Activated CD4-positive, alpha-beta T cell treated with anti-CD3 and anti-CD28 coated beads, Interleukin-2, amount 10 ng/mL, durations not matched to agents 7 days and 5 days (primary cell): ENCODE measurements at regions not wholly inside any gene's neighbourhood (a gene's known extent, or its start where the extent isn't known, plus 50 kb on each side); places are given as distances from the start of the nearest gene placed in this dataset.
"Not testable (repeated sequence)": the region's sequence is repeated elsewhere in the genome, so short reads cannot be mapped to it uniquely, and the experiment has no call there.

Experiments used
- CTCF ChIA-PET: fragments of 350-600 bp; sonication (Branson Sonifier 250); formaldehyde crosslinking; loops from one replicate; lab custom pipeline; 2021; ENCODE audit warnings: antibody characterized with exemption; lab: Charles Lee
- POLR2A ChIA-PET: fragments of 350-600 bp; sonication (Branson Sonifier 250); formaldehyde crosslinking; loops from one replicate; lab custom pipeline; 2021; ENCODE audit warnings: antibody characterized with exemption; lab: Charles Lee
- DNase-seq: peaks from one replicate; pipeline ENCODE4 v3.0.0-alpha.2; 2020
- H3K27ac Mint-ChIP-seq: one replicate; pipeline ENCODE4 v1.8.0; 2021; ENCODE audit warnings: mild to moderate bottlenecking, moderate library complexity, mixed read lengths
- H3K27me3 Mint-ChIP-seq: one replicate; pipeline ENCODE4 v1.8.0; 2021; ENCODE audit warnings: mixed read lengths
- H3K36me3 Mint-ChIP-seq: one replicate; pipeline ENCODE4 v1.8.0; 2021; ENCODE audit warnings: low read depth, mixed read lengths
- H3K4me1 Mint-ChIP-seq: one replicate; pipeline ENCODE4 v1.8.0; 2021; ENCODE audit warnings: mixed read lengths
- H3K4me3 Mint-ChIP-seq: one replicate; pipeline ENCODE4 v1.8.0; 2021; ENCODE audit warnings: mild to moderate bottlenecking, moderate library complexity, mixed read lengths
- H3K9me3 Mint-ChIP-seq: one replicate; pipeline ENCODE4 v1.8.0; 2021; ENCODE audit warnings: mixed read lengths

- no peaks in the 10 kb centered on the region for H3K9me3 Mint-ChIP-seq
- DNase-seq, result no peak
- no peak overlapping the region for H3K27ac Mint-ChIP-seq
- POLR2A ChIA-PET, result no interaction called here
- no peaks in the 10 kb centered on the region for H3K4me1 Mint-ChIP-seq
- H3K4me3 Mint-ChIP-seq, result no peak overlapping the region
- H3K27me3 Mint-ChIP-seq, result no peaks in the 10 kb centered on the region
- no peaks in the 10 kb centered on the region for H3K36me3 Mint-ChIP-seq
- CTCF ChIA-PET, result interaction anchor here (1.1 kb wide), 1 partner anchor 10 kb away, joined by 3 read pairs; no protein-coding TSS in a partner anchor
These were observed 354.9 kb downstream of the CD109 start for GRCh38 chr6:74050921-74051320.

GRCh38 chr6:74048387-74048786, 352.4 kb downstream of the CD109 start:
- Mint-ChIP-seq H3K27me3 (no peaks in the 10 kb centered on the region), H3K4me3 (no peak overlapping the region), H3K27ac (no peak overlapping the region), H3K4me1 (no peaks in the 10 kb centered on the region), H3K36me3 (no peaks in the 10 kb centered on the region), H3K9me3 (no peaks in the 10 kb centered on the region)
- CTCF ChIA-PET, result no interaction called here
- no peak for DNase-seq
- POLR2A ChIA-PET, result no interaction called here

DNA sequence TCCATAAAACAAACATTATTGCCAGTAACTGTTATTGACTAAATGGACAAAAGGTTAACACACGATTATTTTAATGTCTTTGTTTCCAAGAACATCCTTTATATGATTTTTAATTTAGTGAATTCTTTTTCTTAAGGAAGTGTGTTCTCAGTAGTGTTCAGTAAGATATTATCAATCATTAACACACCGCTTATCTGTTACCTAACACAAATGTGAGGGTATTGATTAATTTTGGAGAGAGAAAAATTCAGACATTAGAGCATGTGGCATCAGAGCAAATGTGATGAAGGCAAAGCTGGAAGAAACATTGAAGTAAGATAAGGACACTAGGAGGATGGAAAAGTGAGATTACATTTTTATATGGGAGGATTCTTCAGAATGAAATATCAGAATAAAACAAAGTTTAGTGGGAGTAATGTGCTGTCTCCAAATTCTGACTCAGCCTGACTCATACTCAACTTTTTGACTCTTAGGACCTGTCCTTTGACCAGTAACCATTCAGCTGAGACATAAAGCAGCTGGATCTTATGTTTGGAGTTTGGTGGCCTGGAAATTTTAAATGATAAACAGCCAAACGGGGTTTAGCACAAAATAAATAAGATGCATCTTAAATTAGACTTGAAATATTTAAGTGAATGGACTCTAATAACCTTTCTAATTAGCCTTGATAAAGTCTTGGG, 348.6 kb downstream of the CD109 start:
- ChIA-PET POLR2A (no interaction called here), CTCF (no interaction called here)
- no peak overlapping the region for H3K27ac Mint-ChIP-seq
- H3K4me1 Mint-ChIP-seq, result no peaks in the 10 kb centered on the region
- no peaks in the 10 kb centered on the region for H3K27me3 Mint-ChIP-seq
- no peak for DNase-seq
- no peak overlapping the region for H3K4me3 Mint-ChIP-seq
- H3K9me3 Mint-ChIP-seq, result no peaks in the 10 kb centered on the region
- no peaks in the 10 kb centered on the region for H3K36me3 Mint-ChIP-seq

DNA sequence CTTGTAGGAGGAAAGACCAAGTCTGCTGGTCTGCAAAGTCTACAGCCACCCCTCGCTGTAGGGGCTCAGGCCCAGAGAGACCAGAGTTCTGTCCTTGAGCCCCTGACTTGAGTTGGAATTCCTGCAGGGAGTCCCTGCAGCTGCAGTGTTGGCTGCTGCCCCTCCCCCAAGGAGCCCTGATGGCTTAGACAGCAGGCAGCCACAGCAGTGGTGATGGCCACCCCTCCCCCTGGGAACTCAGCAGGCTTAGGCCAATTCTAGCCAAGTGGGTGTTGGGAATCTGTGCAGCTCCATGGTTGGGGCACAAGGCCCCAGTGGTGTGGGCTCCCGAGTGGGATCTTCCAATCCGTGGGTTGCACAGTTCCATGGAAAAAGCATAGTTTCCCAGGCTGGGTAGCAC, 345.4 kb downstream of the CD109 start:
- ChIA-PET CTCF (no interaction called here), POLR2A (no interaction called here)
- DNase-seq, result no peak
- Mint-ChIP-seq H3K4me3 (no peak overlapping the region), H3K36me3 (no peaks in the 10 kb centered on the region), H3K4me1 (no peaks in the 10 kb centered on the region), H3K27ac (no peak overlapping the region), H3K9me3 (peaks cover 5% of the 10 kb centered on the region), H3K27me3 (no peaks in the 10 kb centered on the region)

DNA sequence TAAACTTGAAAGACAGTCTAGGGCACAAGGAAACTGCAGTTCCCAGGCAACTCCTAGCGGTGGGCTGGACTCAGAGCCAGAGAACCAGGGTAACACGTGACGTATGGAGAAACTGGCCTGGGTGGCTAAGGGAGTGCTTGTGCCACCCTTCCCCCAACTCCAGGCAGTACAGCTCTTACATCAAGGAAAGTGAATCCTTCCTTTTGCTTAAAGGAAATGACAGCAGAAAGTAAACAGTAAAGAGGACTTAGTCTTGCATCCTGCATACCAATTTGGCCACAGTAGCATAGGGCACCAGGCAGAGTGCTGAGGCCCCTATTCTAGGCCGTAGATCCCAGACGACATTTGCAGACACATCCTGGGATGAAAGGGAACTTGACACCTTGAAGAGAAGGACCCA, 322.8 kb downstream of the CD109 start:
- DNase-seq, result no peak
- H3K4me1 Mint-ChIP-seq, result no peaks in the 10 kb centered on the region
- H3K27ac Mint-ChIP-seq, result no peak overlapping the region
- POLR2A ChIA-PET, result no interaction called here
- CTCF ChIA-PET, result no interaction called here
- peaks cover 4% of the 10 kb centered on the region for H3K9me3 Mint-ChIP-seq
- no peaks in the 10 kb centered on the region for H3K27me3 Mint-ChIP-seq
- H3K4me3 Mint-ChIP-seq, result no peak overlapping the region
- no peaks in the 10 kb centered on the region for H3K36me3 Mint-ChIP-seq

GRCh38 chr6:74015427-74015826, 319.4 kb downstream of the CD109 start:
- H3K4me3 Mint-ChIP-seq, result no peak overlapping the region
- no peak overlapping the region for H3K27ac Mint-ChIP-seq
- no peak for DNase-seq
- no peaks in the 10 kb centered on the region for H3K36me3 Mint-ChIP-seq
- POLR2A ChIA-PET, result no interaction called here
- CTCF ChIA-PET, result no interaction called here
- H3K9me3 Mint-ChIP-seq, result peaks cover under 1% of the 10 kb centered on the region
- H3K27me3 Mint-ChIP-seq, result no peaks in the 10 kb centered on the region
- H3K4me1 Mint-ChIP-seq, result no peaks in the 10 kb centered on the region

GRCh38 chr6:74000666-74001490, 304.9 kb downstream of the CD109 start:
- ChIA-PET CTCF (no interaction called here), POLR2A (no interaction called here)
- Mint-ChIP-seq H3K36me3 (no peaks in the 10 kb centered on the region), H3K27me3 (no peaks in the 10 kb centered on the region), H3K4me1 (no peaks in the 10 kb centered on the region), H3K9me3 (peaks cover 4% of the 10 kb centered on the region), H3K27ac (no peak overlapping the region), H3K4me3 (no peak overlapping the region)
- no peak for DNase-seq

DNA sequence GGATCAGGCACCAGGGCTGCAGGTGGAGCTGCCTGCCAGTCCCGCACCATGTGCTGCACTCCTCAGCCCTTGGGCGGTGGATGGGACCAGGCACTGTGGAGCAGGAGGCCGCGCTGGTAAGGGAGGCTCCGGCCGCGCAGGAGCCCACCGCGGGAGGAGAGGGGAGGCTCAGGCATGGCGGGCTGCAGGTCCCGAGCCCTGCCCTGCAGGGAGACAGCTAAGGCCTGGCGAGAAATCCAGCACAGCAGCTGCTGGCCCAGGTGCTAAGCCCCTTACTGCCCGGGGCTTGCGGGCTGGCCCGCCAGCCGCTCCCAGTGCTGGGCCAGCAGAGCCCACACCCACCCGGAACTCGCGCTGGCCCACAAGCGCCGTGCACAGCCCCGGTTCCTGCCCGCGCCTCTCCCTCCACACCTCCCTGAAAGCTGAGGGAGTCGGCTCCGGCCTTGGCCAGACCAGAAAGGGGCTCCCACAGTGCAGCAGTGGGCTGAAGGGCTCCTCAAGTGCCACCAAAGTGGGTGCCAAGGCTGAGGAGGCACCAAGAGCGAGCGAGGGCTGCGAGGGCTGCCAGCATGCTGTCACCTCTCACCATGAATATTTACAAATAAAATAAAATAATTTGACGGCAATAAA, 294.7 kb downstream of the CD109 start:
- H3K27ac Mint-ChIP-seq, H3K4me1 Mint-ChIP-seq, CTCF ChIA-PET, DNase-seq, H3K27me3 Mint-ChIP-seq, H3K4me3 Mint-ChIP-seq, POLR2A ChIA-PET, H3K9me3 Mint-ChIP-seq, H3K36me3 Mint-ChIP-seq: not testable (repeated sequence)

DNA sequence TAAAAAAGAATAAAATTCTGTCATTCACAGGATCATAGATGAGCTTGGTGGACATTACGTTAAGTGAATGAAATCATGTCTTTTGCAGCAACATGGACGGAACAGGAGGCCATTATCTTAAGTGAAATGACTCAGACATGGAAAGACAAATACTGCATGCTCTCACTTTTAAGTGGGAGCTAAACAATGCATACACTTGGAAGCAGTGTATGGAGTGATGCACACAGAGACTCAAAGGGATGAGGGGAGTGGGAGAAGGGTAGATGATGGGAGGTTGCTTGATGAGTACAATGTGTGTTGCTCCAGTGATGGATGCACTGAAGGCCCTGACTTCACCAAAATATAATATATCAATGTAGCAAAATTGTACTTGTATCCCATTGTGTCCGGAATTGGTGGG, 293.4 kb downstream of the CD109 start:
- CTCF ChIA-PET, result interaction anchor here (0.6 kb wide), 1 partner anchor 47 kb away, joined by 3 read pairs; no protein-coding TSS in a partner anchor
- Mint-ChIP-seq H3K27me3 (no peaks in the 10 kb centered on the region), H3K9me3 (no peaks in the 10 kb centered on the region), H3K27ac (no peak overlapping the region), H3K4me1 (no peaks in the 10 kb centered on the region), H3K4me3 (no peak overlapping the region), H3K36me3 (no peaks in the 10 kb centered on the region)
- DNase-seq, result no peak
- POLR2A ChIA-PET, result interaction anchor here (0.7 kb wide), 1 partner anchor 636 kb away, joined by 3 read pairs; no protein-coding TSS in a partner anchor

DNA sequence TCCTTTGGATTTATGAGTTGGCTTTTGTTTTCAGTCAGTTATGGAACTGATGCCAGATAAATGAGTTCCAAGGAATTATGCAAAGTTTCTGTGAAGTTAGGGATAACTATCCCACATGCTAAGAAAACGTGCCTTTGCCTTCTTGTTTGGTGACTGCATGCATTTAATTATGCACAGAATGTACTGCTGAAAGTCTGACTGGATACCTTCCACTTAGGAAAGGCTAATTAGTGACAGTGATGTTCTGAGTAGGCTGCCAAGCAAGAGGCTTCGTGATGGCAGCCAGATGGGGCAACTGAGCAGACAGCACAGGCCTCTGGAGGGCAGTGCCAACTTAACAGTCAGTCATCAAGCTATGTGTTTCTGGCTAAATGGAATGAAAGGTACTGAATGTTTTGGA, 289.9 kb downstream of the CD109 start:
- H3K36me3 Mint-ChIP-seq, result no peaks in the 10 kb centered on the region
- CTCF ChIA-PET, result no interaction called here
- H3K27ac Mint-ChIP-seq, result no peak overlapping the region
- no peak overlapping the region for H3K4me3 Mint-ChIP-seq
- H3K4me1 Mint-ChIP-seq, result no peaks in the 10 kb centered on the region
- H3K9me3 Mint-ChIP-seq, result no peaks in the 10 kb centered on the region
- no peak for DNase-seq
- peaks cover 2% of the 10 kb centered on the region for H3K27me3 Mint-ChIP-seq
- POLR2A ChIA-PET, result no interaction called here

DNA sequence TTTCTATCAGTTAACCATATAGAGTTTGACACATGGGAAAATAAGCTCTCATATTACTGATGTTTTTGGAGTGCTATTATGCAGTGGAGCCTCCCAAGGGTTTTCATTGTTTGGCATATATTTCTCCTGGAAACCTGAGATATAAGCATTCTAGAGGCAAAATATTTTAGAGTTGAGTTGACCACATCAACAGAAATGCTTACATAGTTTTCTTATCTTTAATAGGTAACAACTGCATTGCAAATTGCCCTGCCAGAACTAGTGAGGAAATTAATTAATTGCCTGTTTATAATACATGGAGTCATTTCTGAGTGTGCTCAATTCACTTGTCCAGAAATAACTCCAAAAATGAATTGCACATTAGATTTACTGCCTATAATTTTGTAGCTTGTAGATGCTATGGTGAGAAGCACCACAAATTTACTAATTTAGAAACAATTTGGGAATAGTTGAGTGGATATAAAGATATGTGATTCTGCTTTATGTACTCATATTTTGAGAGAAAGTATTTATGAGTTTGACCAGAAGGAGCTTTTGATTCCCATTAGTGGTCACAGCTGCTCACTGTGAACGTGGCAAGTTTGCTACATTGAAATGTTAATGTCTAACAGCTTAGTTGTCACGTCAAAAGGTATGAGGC, 288.7 kb downstream of the CD109 start:
- Mint-ChIP-seq H3K36me3 (no peaks in the 10 kb centered on the region), H3K4me3 (no peak overlapping the region), H3K4me1 (no peaks in the 10 kb centered on the region), H3K27me3 (peaks cover 2% of the 10 kb centered on the region), H3K9me3 (no peaks in the 10 kb centered on the region), H3K27ac (no peak overlapping the region)
- DNase-seq, result no peak
- ChIA-PET CTCF (no interaction called here), POLR2A (no interaction called here)

DNA sequence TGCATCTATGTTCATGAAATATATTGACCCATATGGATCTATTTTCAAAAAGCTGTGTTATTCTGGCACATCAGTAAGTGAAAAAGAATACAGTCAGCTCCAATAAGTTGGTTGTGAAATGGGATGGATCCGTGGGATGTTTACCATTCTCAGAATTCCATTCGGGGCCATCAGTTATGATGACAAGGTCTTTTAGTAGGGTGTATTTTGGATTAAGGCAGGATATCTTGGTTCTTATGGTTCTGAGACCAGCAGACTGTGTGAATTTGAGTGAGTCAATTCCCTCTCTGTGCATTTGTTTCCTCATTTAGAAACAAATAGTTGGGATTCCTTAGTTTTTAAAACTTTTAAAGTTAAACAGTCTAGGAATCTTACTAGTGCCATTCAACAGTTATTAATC, 287.4 kb downstream of the CD109 start:
- Mint-ChIP-seq H3K27me3 (peaks cover 2% of the 10 kb centered on the region), H3K27ac (no peak overlapping the region)
- CTCF ChIA-PET, result no interaction called here

DNA sequence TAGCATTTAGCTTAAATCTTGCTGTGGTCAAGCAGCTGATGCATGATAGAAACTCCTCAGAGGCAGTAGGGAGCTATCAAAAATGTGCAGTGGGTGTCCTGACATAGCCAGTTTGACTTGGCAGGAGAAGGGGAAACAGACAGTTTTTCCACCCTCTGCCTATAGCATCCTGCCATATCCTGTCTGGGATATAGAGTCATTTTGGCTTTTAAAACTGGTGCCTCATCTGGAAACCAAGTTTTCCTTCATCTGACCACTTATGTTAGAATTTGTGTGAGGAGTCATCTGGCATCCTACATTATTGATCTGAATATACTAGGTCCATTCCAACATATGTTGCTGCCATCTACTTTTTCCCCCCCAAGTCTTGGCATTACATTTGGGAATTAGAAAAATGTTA, 284.1 kb downstream of the CD109 start:
- H3K36me3 Mint-ChIP-seq, result no peaks in the 10 kb centered on the region
- H3K9me3 Mint-ChIP-seq, result no peaks in the 10 kb centered on the region
- POLR2A ChIA-PET, result no interaction called here
- CTCF ChIA-PET, result no interaction called here
- H3K27ac Mint-ChIP-seq, result no peak overlapping the region
- no peak overlapping the region for H3K4me3 Mint-ChIP-seq
- peaks cover 2% of the 10 kb centered on the region for H3K27me3 Mint-ChIP-seq
- H3K4me1 Mint-ChIP-seq, result no peaks in the 10 kb centered on the region
- DNase-seq, result no peak

More for the DNA sequence above, 287.4 kb downstream of the CD109 start:
- Mint-ChIP-seq H3K9me3 (no peaks in the 10 kb centered on the region), H3K4me1 (no peaks in the 10 kb centered on the region), H3K36me3 (no peaks in the 10 kb centered on the region), H3K4me3 (no peak overlapping the region)
- no peak for DNase-seq
- POLR2A ChIA-PET, result no interaction called here
